EH (cell line): ENCODE measurements at regions not wholly inside any gene's neighbourhood (a gene's known extent, or its start where the extent isn't known, plus 50 kb on each side); places are given as distances from the start of the nearest gene placed in this dataset.
"Not testable (repeated sequence)": the region's sequence is repeated elsewhere in the genome, so short reads cannot be mapped to it uniquely, and the experiment has no call there.

Source experiments
- DNase-seq: peaks from one replicate; pipeline ENCODE4 v3.0.0-alpha.2; 2015; ENCODE audit warnings: low read depth

DNA sequence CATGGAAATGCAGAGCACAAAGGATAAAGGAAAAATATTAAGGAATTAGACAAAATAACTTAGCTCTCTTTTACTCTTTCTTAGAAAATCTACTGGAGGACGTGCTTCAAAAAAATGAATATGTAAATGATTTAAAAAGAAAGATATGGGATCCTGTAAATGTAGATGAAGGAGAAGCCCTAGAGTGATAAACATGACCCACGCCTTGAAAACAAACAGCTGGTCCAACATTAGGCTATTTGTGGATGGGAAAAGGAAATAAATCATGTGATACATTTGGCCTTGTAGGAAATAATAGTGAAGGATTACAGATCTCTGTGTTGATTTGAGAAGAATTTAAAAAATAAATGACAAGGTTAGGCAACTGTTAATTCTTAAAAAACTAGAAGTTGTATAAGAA is 492.1 kb upstream of the SLC39A10 start:
- no peak for DNase-seq

DNA sequence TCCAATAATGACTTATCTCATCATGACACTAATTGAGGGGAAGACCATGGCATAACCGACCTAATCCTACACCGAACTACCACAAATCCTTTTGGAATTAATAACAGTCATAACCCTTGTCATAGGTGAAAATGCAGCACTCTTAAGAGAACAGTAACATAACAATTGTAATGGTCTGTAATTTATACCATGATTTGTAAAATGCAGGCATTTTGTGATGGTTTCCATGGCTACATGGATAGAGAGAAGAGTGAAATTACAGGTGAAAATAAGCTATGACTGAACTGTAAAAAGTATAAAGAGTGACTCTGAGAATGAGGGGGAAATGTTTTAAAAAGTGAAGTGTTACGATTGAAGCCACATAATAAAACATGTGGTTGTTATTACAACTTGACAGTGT is 494.1 kb upstream of the SLC39A10 start:
- DNase-seq: no peak

- no peak for DNase-seq
These were observed 494.8 kb upstream of the SLC39A10 start for GRCh38 chr2:195162194-195162593.

DNA sequence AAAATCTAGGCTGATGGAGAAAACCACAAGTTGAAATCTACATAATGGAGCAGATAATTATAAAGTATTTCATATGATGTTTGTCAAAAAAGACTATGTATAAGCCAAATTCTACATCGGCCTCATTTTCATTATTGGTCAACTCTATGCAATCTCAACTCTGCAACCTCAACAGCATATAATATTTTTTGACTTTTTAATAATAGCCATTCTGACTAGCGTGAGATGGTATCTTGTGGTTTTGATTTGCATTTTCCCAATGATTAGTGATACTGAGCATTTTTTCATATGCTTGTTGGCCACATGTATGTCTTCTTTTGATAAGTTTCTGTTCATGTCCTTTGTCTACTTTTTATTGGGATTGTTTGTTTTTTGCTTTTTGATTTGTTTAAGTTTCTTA is 496.1 kb upstream of the SLC39A10 start:
- no peak for DNase-seq

DNA sequence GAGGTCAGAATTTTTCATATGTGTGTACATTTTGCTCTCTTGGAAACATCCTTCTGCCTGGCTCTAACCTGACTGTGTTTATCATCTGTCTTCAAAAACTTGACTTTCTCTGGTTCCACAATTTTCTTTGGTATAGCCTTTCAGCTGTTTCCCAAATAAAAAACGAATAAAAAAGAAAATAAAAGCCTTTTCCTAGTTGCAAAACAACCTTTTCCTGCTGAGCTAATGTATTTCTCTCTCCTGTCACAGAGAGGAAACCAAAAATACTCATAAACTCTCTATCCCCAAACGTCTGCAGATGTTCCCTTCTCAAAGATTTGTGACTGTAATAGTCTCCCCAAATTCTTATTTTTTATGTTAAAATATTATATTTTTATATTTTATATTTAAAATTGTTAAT is 505.3 kb upstream of the SLC39A10 start:
- DNase-seq: no peak

- no peak for DNase-seq
These were observed 506.2 kb upstream of the SLC39A10 start for GRCh38 chr2:195150819-195151218.

DNA sequence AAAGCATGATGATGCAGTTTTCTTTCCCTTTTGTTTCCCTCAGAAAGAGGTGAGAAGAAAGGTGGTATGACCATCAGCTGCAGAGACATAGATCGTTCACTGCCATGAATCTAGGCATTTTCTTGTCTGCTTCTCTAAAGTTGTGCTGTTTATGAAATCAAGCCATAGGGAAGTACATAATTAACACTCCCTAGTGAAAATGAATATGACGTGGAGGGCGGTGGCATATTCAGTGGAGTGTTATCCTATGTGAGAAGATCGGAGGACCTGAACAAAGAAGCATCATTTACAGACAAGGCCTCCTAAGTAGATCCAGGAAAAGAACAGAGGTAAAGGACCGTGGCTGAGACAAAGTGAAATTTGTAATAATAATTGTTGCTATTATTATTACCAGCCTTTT is 509.0 kb upstream of the SLC39A10 start:
- no peak for DNase-seq

GRCh38 chr2:195146761-195147541 is 510.1 kb upstream of the SLC39A10 start:
- DNase-seq: no peak

DNA sequence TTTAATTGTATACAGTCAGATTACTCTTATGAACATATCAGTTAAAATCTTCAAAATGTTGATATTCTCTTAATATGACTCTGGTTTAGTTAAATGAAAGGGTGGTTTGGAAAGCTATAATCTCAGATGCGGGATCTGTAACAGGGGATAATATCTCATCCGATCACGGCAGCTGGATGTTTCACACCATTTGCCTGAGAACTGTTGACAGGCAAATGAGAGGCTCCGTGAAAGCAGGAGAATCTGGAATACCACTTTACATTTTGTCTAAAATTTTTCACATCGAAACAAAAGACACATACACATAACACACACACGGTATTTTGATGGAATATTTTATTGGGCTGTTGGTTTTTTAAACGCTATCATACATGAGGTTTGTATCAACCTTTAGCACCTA is 518.6 kb upstream of the SLC39A10 start:
- DNase-seq: no peak

- not testable (repeated sequence) for DNase-seq
These were observed 531.1 kb upstream of the SLC39A10 start for GRCh38 chr2:195125889-195126288.

DNA sequence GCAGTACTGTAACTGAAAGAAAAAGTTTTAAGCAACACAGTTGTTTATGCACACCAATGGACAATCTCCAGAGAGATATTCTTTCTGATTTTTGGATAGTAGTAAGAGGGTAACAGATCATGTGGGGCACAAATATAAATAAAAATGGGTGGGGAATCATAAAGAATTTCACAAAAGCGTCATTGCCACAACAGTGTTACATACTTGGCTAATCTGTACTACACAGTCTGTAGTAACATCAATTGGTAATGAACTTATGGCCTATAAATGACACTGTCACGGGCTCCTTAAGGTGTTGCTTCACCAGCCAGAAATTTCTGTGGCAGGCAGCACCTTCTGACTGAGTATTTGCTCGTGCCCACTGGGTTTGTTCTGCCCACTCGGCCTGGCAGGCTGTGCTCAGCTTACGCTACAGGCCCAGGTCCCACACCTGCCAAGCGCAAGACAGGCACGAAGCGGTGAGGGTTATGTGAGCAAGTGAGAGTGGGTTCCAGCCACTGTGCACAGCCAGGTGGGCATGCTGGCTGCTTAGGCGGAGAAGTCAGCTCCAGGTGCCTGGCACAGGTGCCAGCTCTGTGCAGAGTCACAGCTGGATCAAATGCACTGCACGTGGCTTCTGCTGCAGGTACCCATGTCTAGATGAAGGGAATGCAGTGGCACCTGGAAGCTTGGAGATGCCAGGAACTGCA is 532.5 kb upstream of the SLC39A10 start:
- DNase-seq: no peak

GRCh38 chr2:195122653-195123052 is 534.4 kb upstream of the SLC39A10 start:
- no peak for DNase-seq

GRCh38 chr2:195121341-195121740 is 535.7 kb upstream of the SLC39A10 start:
- no peak for DNase-seq

- DNase-seq: no peak
These were observed 537.8 kb upstream of the SLC39A10 start for GRCh38 chr2:195119231-195119630.

DNA sequence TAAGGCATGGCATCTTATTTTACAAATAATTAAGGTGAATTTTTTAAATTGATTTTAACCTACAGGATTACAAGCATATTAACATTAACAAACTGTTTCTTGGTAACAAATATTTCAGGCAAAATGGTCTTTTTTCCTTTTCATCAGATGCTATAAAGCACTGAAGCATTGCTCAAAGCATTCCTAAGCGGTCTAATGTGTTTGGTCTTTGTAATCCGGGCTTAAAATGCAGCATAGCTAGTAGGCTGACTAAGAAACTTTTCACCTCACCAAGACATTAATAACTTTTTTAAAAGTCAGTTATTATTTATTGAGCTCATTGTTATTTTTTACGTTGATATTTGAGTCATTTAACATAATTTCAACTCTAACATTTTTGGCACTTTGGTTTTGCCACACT is 538.8 kb upstream of the SLC39A10 start:
- no peak for DNase-seq

- no peak for DNase-seq
These were observed 540.0 kb upstream of the SLC39A10 start for GRCh38 chr2:195117011-195117410.

GRCh38 chr2:195115738-195116137 is 541.3 kb upstream of the SLC39A10 start:
- no peak for DNase-seq

DNA sequence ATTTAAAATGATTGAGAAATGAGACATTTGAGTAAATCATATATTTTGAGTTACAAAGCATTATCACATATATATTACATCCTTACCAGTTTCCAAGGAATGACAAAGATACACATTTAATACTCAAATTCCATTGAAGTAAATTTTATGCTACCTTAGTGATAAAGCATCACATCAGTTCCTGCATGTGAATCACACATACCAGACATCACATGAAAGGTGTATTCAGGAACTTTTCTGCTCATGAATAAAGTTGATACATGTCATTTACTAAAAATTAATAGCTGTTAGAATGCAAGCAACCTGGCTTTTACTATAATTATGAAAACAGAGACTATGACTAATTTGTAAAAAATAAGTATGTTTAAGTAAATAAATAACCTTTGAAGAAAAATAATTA is 548.8 kb upstream of the SLC39A10 start:
- DNase-seq: no peak

- DNase-seq: no peak
These were observed 550.2 kb upstream of the SLC39A10 start for GRCh38 chr2:195106681-195107380.

GRCh38 chr2:195105581-195105980 is 551.4 kb upstream of the SLC39A10 start:
- DNase-seq: no peak

DNA sequence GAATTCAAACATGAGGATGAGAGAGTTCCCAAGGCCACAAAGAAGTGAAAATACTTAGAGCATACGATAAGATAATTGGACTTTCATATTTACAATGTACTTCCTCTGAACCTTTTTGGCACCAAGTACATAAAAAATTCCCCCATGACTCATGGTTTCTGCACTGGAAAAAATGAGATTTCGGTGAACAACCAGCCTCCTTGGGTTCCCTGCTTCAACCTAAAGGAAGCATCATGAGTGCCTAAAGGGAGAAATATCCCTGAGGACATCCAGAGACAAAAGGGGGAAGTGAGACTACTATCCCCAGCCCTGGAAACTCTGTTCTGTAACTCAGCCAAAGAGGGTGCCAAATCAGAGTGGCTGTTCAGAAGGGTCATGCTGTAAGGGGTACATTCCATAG is 562.7 kb upstream of the SLC39A10 start:
- no peak for DNase-seq

DNA sequence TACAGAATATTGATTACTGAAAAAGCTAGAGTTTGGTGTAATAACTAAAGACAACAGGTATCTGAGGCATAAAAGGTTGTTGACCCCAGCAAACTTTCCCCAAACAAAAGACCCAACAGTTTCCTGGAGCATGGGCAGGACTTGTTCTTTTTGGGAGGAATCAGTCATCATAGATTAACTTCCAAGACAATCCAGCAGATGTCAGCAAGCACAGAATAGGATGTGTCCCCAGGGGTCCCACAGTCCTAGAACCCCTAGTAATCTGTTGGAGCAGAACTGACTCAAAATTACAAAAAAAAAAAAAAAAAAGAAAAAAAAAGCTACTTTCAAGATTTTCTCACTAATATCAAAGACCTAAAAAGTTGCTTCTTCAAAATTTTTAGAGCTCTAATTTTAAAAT is 564.7 kb upstream of the SLC39A10 start:
- DNase-seq: no peak

GRCh38 chr2:195072806-195073205 is 584.2 kb upstream of the SLC39A10 start:
- DNase-seq: not testable (repeated sequence)
